Glutamatergic neuron (in vitro differentiated cells): ENCODE measurements at regions not wholly inside any gene's neighbourhood (a gene's known extent, or its start where the extent isn't known, plus 50 kb on each side); places are given as distances from the start of the nearest gene placed in this dataset.

Experiments
- DNase-seq: peaks from one replicate; pipeline ENCODE4 v3.0.0; 2022
- H3K27ac Mint-ChIP-seq: one replicate; pipeline ENCODE4 v1.8.0; 2020; ENCODE audit warnings: mild to moderate bottlenecking, mixed read lengths, inconsistent platforms; ENCODE audit not compliant: unreplicated experiment
- H3K27me3 Mint-ChIP-seq: one replicate; pipeline ENCODE4 v1.8.0; 2020; ENCODE audit warnings: mild to moderate bottlenecking, moderate library complexity, mixed read lengths, inconsistent platforms; ENCODE audit not compliant: unreplicated experiment
- H3K36me3 Mint-ChIP-seq: one replicate; pipeline ENCODE4 v1.8.0; 2020; ENCODE audit warnings: mild to moderate bottlenecking, mixed read lengths, inconsistent platforms; ENCODE audit not compliant: unreplicated experiment
- H3K4me1 Mint-ChIP-seq: one replicate; pipeline ENCODE4 v1.8.0; 2020; ENCODE audit warnings: mild to moderate bottlenecking, low read depth, mixed read lengths, inconsistent platforms; ENCODE audit not compliant: unreplicated experiment
- H3K4me3 Mint-ChIP-seq: one replicate; pipeline ENCODE4 v1.8.0; 2020; ENCODE audit warnings: mild to moderate bottlenecking, mixed read lengths, inconsistent platforms; ENCODE audit not compliant: unreplicated experiment
- H3K9me3 Mint-ChIP-seq: one replicate; pipeline ENCODE4 v1.8.0; 2020; ENCODE audit warnings: mild to moderate bottlenecking, moderate library complexity, mixed read lengths, inconsistent platforms; ENCODE audit not compliant: unreplicated experiment
- TF ChIP-seq, protein P1 (sequence below): fragments of 200-600 bp; sonication (generic); IDR thresholded peaks from one replicate; pipeline ENCODE4 v1.5.0; 2021; ENCODE audit not compliant: partially characterized antibody, unreplicated experiment

DNA sequence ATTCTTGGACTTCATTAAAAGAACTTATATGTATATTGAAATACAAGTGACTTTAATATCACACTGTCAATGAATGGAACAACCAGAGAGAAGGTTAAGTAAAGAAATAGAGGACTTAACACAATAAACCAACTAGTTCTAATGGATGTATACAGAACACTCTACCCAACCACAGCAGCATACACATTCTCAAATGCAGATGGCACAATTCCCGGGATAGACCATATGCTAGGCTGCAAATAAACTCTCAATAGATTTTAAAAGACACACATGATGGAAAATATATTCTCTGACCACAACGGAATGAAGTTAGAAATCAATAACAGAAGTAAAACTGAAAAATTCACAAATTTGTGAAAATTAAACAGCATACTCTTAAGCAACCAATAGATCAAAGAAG lies 214.3 kb upstream of the LINGO1 start:
- no peak for DNase-seq
- no peak overlapping the region for H3K27ac Mint-ChIP-seq
- TF ChIP-seq, protein P1, sequence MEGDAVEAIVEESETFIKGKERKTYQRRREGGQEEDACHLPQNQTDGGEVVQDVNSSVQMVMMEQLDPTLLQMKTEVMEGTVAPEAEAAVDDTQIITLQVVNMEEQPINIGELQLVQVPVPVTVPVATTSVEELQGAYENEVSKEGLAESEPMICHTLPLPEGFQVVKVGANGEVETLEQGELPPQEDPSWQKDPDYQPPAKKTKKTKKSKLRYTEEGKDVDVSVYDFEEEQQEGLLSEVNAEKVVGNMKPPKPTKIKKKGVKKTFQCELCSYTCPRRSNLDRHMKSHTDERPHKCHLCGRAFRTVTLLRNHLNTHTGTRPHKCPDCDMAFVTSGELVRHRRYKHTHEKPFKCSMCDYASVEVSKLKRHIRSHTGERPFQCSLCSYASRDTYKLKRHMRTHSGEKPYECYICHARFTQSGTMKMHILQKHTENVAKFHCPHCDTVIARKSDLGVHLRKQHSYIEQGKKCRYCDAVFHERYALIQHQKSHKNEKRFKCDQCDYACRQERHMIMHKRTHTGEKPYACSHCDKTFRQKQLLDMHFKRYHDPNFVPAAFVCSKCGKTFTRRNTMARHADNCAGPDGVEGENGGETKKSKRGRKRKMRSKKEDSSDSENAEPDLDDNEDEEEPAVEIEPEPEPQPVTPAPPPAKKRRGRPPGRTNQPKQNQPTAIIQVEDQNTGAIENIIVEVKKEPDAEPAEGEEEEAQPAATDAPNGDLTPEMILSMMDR = no peak
- peaks cover 15% of the 10 kb centered on the region for H3K9me3 Mint-ChIP-seq
- peaks cover 29% of the 10 kb centered on the region for H3K36me3 Mint-ChIP-seq
- H3K4me1 Mint-ChIP-seq = peaks cover 20% of the 10 kb centered on the region
- H3K4me3 Mint-ChIP-seq = peak overlapping the region; percentile 3
- H3K27me3 Mint-ChIP-seq = peaks cover 2% of the 10 kb centered on the region

GRCh38 chr15:77846360-77846759 lies 213.6 kb upstream of the LINGO1 start:
- H3K27me3 Mint-ChIP-seq = peaks cover 2% of the 10 kb centered on the region
- H3K9me3 Mint-ChIP-seq = peaks cover 14% of the 10 kb centered on the region
- peaks cover 15% of the 10 kb centered on the region for H3K4me1 Mint-ChIP-seq
- TF ChIP-seq, protein P1 = no peak
- no peak overlapping the region for H3K27ac Mint-ChIP-seq
- DNase-seq = no peak
- no peak overlapping the region for H3K4me3 Mint-ChIP-seq
- H3K36me3 Mint-ChIP-seq = peaks cover 29% of the 10 kb centered on the region

- TF ChIP-seq, protein P1 = no peak
- Mint-ChIP-seq H3K27me3 (peaks cover 3% of the 10 kb centered on the region), H3K36me3 (peaks cover 23% of the 10 kb centered on the region), H3K4me3 (no peak overlapping the region), H3K9me3 (peaks cover 14% of the 10 kb centered on the region), H3K27ac (no peak overlapping the region), H3K4me1 (peaks cover 11% of the 10 kb centered on the region)
- no peak for DNase-seq
Measured at GRCh38 chr15:77844798-77845446, 212.2 kb upstream of the LINGO1 start.

GRCh38 chr15:77843546-77843945 lies 210.8 kb upstream of the LINGO1 start:
- H3K36me3 Mint-ChIP-seq = peaks cover 17% of the 10 kb centered on the region
- peaks cover 3% of the 10 kb centered on the region for H3K27me3 Mint-ChIP-seq
- peaks cover 9% of the 10 kb centered on the region for H3K9me3 Mint-ChIP-seq
- H3K27ac Mint-ChIP-seq = no peak overlapping the region
- TF ChIP-seq, protein P1 = no peak
- no peak for DNase-seq
- H3K4me1 Mint-ChIP-seq = peaks cover 11% of the 10 kb centered on the region
- no peak overlapping the region for H3K4me3 Mint-ChIP-seq

GRCh38 chr15:77840991-77841775 lies 208.5 kb upstream of the LINGO1 start:
- no peak overlapping the region for H3K4me3 Mint-ChIP-seq
- TF ChIP-seq, protein P1 = no peak
- no peak for DNase-seq
- H3K9me3 Mint-ChIP-seq = peaks cover 7% of the 10 kb centered on the region
- H3K36me3 Mint-ChIP-seq = peaks cover 14% of the 10 kb centered on the region
- peaks cover under 1% of the 10 kb centered on the region for H3K4me1 Mint-ChIP-seq
- H3K27me3 Mint-ChIP-seq = peaks cover 3% of the 10 kb centered on the region
- no peak overlapping the region for H3K27ac Mint-ChIP-seq
